ENCODE measurements at regions not wholly inside any gene's neighbourhood (a gene's known extent, or its start where the extent isn't known, plus 50 kb on each side); places are given as distances from the start of the nearest gene placed in this dataset.

- TF ChIP-seq TAF1 (IDR thresholded peaks at IDR 0.05; ENCODE audit: borderline replicate concordance, low read depth, low read length) (no peak), POLR2AphosphoS5 (IDR thresholded peaks at IDR 0.05; ENCODE audit: low read depth, low read length) (no peak), POLR2A (IDR thresholded peaks at IDR 0.05; ENCODE audit: low read depth, low read length) (no peak)
Measured at GRCh38 chr16:6189216-6189615, 1091.6 kb upstream of the EEF2KMT start.

All from GM12892 (cell line).